Islet precursor cell (in vitro differentiated cells): ENCODE measurements at regions not wholly inside any gene's neighbourhood (a gene's known extent, or its start where the extent isn't known, plus 50 kb on each side); places are given as distances from the start of the nearest gene placed in this dataset.
"Not testable (repeated sequence)": the region's sequence is repeated elsewhere in the genome, so short reads cannot be mapped to it uniquely, and the experiment has no call there.

Experiments used
- DNase-seq: peaks from one replicate; pipeline ENCODE4 v3.0.0-alpha.2; 2018

DNA sequence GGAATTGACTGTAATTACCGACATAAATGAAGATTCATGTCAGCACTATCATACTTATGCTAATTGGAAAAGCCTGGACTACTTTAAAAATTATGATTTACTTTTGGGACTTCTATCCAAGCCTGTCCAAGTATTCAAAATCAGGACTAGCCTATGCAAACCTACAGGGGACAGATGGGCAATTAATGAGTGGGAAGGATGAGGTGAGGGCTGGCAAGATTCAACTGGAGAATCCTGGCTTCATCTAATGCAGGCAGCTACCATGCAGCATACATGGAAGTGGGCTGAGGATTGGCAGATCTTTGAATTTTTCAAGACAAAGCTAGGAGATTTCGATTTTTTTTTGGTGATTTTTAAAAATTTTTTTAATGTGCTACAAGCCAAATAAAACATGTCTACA, 532.6 kb downstream of the CSNK1G3 start:
- DNase-seq, result no peak

DNA sequence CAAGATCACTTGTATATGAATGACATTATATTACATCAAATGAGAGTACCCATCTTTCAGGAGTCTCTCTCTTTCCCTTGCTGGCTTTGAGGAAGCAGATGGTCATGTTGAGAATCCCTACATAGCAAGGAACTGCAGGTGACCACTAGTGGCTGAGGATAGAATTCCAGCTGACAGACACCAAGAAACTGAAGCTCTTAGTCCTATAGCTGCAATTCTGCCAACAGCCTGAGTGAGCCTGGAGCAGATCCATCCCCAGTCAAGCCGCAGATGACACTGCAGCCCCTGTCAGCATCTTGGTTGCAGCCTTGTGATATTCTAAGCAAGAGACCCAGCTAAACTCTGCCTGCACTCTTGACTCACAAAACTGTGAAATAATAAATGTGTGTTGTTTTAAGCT, 531.5 kb downstream of the CSNK1G3 start:
- no peak for DNase-seq

DNA sequence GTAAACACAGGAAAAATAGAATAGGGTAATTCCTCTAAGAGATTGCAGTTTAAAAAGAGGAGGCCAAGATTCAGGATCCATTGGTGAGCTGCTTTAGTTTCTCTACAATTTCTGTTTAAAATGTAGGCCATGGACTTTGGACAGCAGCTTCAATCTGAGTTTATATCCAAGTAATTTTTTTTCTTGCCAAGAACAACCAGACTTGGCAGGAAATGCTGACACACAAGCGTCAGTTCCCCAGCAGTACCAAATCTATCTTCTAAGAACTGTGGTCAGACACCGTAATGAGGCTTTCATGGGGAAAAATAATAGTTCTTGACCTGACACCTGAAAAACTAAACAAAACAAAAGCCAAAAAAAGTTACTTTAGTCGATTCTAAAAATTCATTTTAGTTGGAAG, 528.8 kb downstream of the CSNK1G3 start:
- DNase-seq, result no peak

- no peak for DNase-seq
Observed at GRCh38 chr5:124039410-124039809, 527.4 kb downstream of the CSNK1G3 start.

- DNase-seq, result no peak
Observed at GRCh38 chr5:124036786-124037185, 524.8 kb downstream of the CSNK1G3 start.

- DNase-seq, result no peak
Observed at GRCh38 chr5:124034963-124035362, 523.0 kb downstream of the CSNK1G3 start.

DNA sequence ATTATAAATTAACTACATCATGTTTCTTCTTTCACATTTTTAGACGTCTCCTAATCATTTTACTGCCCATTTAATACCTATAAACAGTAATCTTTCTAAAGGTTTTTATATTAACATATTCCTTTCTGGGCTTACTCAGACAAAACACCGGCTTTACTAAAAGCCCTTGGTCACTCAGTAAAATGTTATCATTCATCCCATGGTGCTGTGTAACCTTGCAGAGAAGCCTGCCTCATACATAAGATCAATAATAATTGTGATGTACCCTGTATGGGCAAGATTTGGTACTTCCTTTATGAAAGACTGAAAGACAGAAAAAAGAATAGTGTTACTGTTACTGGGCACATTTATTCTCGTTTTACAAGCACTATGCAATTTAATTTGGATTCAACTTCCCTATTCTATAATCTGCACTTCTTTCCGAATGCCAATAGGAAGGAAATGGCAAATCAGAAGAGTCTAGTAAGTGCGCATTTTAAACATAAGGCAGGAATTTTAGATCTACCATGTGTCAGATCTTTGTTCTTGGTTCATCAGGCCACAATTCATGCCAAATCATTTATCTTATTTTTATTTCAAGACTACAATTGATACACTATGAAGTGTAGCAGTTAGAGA, 522.2 kb downstream of the CSNK1G3 start:
- DNase-seq, result no peak

DNA sequence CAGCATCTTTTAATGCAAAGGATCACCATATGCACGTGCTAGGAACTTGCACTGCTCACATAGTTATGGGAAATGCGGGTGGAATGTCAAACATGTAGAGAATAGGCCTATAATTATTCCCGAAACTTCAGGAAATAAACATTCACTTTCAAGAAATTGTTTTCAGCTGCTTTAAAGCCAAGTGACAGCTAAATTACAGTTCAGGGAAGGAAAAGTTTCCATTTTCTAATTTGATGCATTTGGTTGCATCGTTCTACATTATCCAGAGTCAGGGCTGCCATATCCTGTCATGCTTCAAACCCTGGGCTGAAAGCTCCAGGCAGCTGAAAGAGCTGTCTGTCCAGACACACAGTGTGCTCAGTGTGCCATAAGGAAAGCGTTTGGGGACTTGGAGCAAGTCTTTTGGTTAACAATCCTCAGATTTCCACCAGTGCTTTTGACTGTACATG, 518.1 kb downstream of the CSNK1G3 start:
- peak; percentile 50 for DNase-seq

DNA sequence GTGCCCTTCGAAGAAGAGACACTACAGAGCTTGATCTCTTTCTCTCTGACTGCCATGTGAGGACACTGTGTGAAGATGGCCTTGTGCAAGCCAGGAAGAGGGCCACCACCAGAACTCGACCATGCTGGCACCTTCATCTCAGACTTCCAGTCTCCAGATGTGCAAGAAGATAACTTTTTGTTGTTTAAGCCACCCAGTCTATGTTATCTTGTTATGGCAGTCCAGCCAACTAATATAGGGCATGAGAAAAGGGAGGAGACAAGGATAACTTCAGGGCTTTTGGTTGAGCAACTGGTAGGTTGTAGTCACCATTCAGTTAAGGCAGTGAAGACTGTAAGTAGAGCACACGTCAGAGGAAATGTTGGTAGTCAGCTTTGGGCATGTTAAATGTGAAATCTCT, 515.5 kb downstream of the CSNK1G3 start:
- DNase-seq, result no peak

DNA sequence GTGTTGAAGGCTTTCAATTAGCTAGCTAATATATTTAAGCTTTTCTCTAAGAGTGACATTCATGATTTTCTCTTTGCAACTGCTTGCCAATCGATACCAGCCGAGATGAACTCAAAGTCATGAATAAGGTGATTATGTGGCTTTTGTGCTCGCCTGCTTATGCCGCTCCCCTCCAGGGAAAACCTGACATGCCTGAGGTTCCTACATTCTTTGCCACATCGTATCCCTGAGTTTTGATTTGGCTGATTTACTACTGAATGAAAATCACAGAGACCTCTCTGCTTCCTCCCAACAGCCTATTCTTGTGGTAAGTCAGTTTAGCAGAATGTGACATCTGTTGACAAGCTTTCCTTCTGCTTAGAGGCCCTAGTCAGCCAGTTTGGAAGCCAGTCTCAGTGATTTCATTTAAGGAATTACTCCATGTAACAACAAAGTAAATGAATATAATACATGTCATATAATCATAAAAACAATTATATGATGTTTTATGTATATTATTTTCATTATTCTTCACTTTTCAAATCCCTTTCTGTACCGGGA, 513.4 kb downstream of the CSNK1G3 start:
- no peak for DNase-seq

GRCh38 chr5:124022966-124023365, 511.0 kb downstream of the CSNK1G3 start:
- DNase-seq, result no peak

GRCh38 chr5:124021776-124022175, 509.8 kb downstream of the CSNK1G3 start:
- no peak for DNase-seq

- no peak for DNase-seq
Observed at GRCh38 chr5:124021066-124021641, 509.2 kb downstream of the CSNK1G3 start.

DNA sequence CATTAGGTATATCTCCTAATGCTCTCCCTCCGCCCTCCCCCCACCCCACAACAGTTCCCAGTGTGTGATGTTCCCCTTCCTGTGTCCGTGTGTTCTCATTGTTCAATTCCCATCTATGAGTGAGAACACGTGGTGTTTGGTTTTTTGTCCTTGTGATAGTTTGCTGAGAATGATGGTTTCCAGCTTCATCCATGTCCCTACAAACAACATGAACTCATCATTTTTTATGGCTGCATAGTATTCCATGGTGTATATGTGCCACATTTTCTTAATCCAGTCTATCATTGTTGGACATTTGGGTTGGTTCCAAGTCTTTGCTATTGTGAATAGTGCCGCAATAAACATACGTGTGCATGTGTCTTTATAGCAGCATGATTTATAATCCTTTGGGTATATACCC, 505.3 kb downstream of the CSNK1G3 start:
- not testable (repeated sequence) for DNase-seq

DNA sequence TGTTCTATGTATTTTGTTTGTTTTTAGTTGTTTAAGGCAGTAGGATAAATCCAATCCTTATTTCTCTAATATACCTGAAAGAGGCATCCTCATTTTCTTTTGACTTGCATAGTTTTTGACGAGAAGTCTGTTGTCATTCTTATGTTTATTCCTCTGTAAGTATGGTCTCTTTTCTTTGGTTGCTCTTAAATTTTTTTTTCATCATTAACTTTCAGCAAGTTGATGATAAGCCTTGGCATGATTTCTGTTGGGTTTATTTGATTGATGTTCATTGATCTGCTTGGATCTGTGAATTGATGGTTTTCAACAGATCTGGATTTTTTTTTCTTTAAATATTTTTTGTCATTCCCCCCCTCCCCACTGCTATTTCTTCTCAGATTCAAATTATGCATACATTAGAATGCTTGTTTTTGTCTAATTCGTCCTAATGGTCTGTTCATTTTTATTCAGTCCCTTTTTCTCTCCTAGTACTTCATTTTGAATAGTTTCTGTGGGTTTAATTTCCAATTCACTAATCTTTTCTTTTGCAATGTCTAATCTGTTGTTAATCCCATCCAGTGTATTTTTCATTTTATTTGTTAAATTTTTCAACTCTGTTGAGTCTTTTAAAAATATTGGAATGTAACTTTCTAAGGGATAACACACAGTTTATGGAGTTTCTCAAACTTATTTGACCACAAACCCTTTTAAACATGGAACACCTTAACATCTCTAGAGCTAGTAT, 495.9 kb downstream of the CSNK1G3 start:
- no peak for DNase-seq

DNA sequence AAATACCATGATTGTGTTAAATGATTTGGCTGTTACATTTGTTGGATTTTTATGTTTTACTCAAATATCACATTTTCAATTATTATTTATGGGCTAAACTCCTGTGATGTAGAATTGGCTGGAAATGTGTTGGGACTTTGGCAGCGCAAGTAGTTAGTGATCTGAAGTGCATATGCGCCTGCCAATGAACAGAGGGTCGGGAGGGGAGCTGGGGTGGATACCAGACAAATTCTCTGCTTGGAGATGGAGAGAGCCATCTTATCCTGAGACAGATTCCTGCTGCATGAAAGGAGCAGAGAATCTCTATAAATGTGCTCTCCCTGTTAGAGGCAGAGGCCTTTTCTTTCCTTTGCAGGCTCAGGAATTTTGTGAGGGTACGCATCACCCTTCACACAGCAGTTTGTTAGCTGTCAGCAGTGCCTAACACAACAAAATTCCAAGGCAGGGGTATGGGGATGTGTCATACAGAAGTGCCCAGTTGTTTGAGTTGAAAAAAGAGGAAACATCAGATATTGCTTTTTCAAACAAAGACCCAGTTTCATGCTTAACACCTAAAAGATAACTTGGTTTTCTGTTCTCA, 489.1 kb downstream of the CSNK1G3 start:
- peak; percentile 81 for DNase-seq

- DNase-seq, result no peak
Observed at GRCh38 chr5:124000538-124000937, 488.6 kb downstream of the CSNK1G3 start.

DNA sequence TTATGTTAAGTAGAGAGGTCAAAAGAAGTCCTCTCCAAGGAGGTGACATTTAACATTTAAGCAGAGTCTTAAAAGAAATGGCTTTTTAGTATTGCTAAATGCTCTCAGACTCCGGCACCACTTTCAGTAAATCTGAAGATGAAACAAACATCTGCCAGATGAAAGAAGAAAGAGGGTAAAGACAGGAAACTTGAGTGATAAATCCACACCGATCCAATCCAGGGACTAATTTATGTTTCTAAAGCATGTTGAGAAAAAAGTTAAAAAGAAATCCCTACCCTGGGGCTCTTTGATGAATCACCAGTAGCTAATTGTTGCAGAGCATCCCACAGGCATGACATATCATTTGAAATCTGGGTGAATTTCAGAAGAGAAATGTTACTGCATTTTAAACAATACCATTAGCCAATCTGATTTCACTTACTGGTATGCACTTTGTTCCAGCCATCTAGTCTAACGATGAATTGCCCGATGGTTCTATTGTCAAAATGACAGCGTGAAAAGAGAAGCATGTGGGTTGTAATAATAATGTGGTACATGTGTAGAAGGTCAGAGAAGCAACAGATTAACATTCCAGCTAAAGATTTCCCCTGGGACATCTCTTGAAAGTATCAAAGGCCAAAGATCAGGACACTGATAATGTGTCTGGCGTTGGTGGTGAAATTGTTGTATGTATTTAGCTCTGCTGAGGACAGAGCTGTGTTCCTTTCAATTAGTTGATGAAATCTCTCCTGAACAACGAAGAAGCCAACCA, 485.7 kb downstream of the CSNK1G3 start:
- DNase-seq, result peak; percentile 83

DNA sequence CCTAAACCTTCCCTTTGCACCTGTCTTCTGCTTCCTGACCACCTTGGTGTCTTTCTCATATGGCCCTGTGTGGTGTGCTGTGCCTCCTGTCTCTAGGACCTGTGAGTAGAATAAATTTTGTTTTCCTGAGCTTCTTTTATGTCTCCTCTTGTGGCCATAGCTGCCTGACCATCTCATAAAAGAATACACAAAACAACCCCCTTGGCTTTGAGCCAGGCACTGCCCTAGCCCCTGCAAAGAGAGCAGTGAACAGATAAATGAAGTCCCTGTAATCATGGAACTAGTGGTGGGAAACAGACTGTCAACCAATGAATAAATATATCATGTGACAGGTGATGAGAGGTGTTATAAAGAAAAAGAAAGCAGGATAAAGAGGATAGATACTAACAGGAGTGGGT, 485.1 kb downstream of the CSNK1G3 start:
- DNase-seq, result peak; percentile 56

- DNase-seq, result peak; percentile 74
Observed at GRCh38 chr5:123992641-123993040, 480.7 kb downstream of the CSNK1G3 start.

DNA sequence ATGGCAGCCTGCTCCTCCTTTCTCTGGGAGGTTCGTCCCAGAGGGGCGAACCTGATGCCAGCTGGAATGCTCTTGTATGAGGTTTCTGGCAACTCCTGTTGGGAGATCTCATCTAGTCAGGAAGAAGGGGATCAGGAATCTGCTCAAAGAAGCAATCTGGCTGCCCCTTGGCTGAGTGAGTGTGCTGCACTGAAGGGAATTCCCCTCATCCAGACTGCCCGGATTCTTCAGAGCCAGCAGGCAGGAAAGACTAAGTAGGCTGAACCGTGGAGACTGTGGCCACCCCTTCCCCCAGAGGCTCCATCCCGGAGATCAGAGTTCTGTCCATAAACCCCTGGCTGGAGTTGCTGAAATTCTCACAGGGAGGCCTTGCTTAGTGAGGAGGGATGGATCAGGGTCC, 476.0 kb downstream of the CSNK1G3 start:
- no peak for DNase-seq

- no peak for DNase-seq
Observed at GRCh38 chr5:123976379-123977033, 464.5 kb downstream of the CSNK1G3 start.
